Transverse colon (tissue), 4 donors: ENCODE measurements at regions not wholly inside any gene's neighbourhood (a gene's known extent, or its start where the extent isn't known, plus 50 kb on each side); places are given as distances from the start of the nearest gene placed in this dataset.

Source experiments
- DNase-seq: peaks from one replicate; pipeline ENCODE4 v3.0.0-alpha.2; 2019
- H3K27ac ChIP-seq, 4 donors: fragments of 200-600 bp; sonication (generic); 2 replicates each; pipeline ENCODE4 v1.5.1; 2016 to 2018; ENCODE audit warnings: inconsistent platforms in 4 of 4
- H3K27me3 ChIP-seq: fragments of 200-600 bp; sonication (generic); 2 replicates; pipeline ENCODE4 v1.5.1; 2017; ENCODE audit warnings: inconsistent platforms
- H3K36me3 ChIP-seq, 4 donors: fragments of 200-600 bp; sonication (generic); 2 replicates each; pipeline ENCODE4 v1.5.1; 2017 to 2019; ENCODE audit warnings: inconsistent platforms in 4 of 4
- H3K4me1 ChIP-seq, 4 donors: fragments of 200-600 bp; sonication (generic); 2 replicates each; pipeline ENCODE4 v1.5.1; 2017 to 2020; ENCODE audit warnings: inconsistent platforms in 4 of 4
- H3K4me3 ChIP-seq, 4 donors: fragments of 200-600 bp; sonication (generic); 1 replicate in 1 of 4; 2 replicates in 3 of 4; pipeline versions ENCODE4 v1.5.1 to v1.6.1; 2017 to 2019; ENCODE audit warnings: inconsistent platforms in 4 of 4
- H3K9me3 ChIP-seq, 2 donors: fragments of 200-600 bp; sonication (generic); 2 replicates each; pipeline ENCODE4 v1.5.1; 2017 to 2019; ENCODE audit warnings: inconsistent platforms in 2 of 2
- CTCF ChIP-seq, 5 experiments: fragments of 200-600 bp in 3 of 5; fragments of 450-650 bp in 2 of 5; sonication (generic) in 3 of 5; IDR thresholded peaks; 1 replicate in 2 of 5; 2 replicates in 3 of 5; pipeline ENCODE4 v1.5.1; 2016 to 2017; ENCODE audit warnings: antibody characterized with exemption in 5 of 5, inconsistent platforms in 3 of 5, mild to moderate bottlenecking in 2 of 5, moderate library complexity in 1 of 5
- EP300 ChIP-seq: sonication (generic); formaldehyde crosslinking; IDR thresholded peaks from one replicate; pipeline ENCODE4 v1.6.1; 2017; ENCODE audit warnings: antibody characterized with exemption, low read depth
- POLR2A ChIP-seq: fragments of 450-650 bp; IDR thresholded peaks from one replicate; pipeline ENCODE4 v1.6.1; 2016; ENCODE audit warnings: antibody characterized with exemption, mild to moderate bottlenecking, moderate library complexity
- POLR2AphosphoS5 ChIP-seq, 3 donors: sonication (generic); formaldehyde crosslinking; IDR thresholded peaks; one replicate each; pipeline ENCODE4 v1.6.1; 2016; ENCODE audit warnings: antibody characterized with exemption in 3 of 3
- WGBS, 2 donors: methylation state at CpG; one replicate each; pipeline ENCODE4 v1.1.5; 2018; ENCODE audit warnings: low coverage in 1 of 2; 5-methylcytosine and 5-hydroxymethylcytosine counted together
- in situ Hi-C, 4 donors: fragments of 200-750 bp; cut with MboI; loops; one replicate each; pipeline versions ENCODE4 v1.15.0 to v1.15.1; 2017; ENCODE audit warnings: low sequenced_read_pairs in 3 of 4, low pct_ligation_motif_present in 1 of 4, low pct_unique_long_range_greater_than_20kb in 1 of 4
- intact Hi-C: fragments of 100-400 bp; cut with DNase I; formaldehyde crosslinking; loops from one replicate; pipeline ENCODE4 v1.15.1; 2023; ENCODE audit warnings: low total_unique reads

- no peak for TF ChIP-seq CTCF (IDR thresholded peaks at IDR 0.05)
- no peak for TF ChIP-seq POLR2AphosphoS5 (IDR thresholded peaks at IDR 0.05)
- no peak for TF ChIP-seq POLR2A
- TF ChIP-seq EP300, result no peak
- no peak overlapping the region for H3K4me3 ChIP-seq
- WGBS, 2 donors, result 84 to 86% methylated on average over 2 of the region's 2 CpGs
- H3K4me1 ChIP-seq, result peaks cover 0 to 9% (median 0%) of the 10 kb centered on the region in 4 donors
- H3K36me3 ChIP-seq, result no peaks in the 10 kb centered on the region
- no peak overlapping the region for H3K27ac ChIP-seq
- no peak for DNase-seq
- no peaks in the 10 kb centered on the region for H3K9me3 ChIP-seq
- no peaks in the 10 kb centered on the region for H3K27me3 ChIP-seq
- intact Hi-C loops, result no loop called here
- in situ Hi-C loops, result loop anchor here in 1 of 4 donors (25.0 kb wide), 1 partner anchor 464 kb away; no protein-coding TSS in a partner anchor
Measured at GRCh38 chr1:177448036-177448615, 277.4 kb downstream of the BRINP2 start.

- no peak overlapping the region for H3K4me3 ChIP-seq
- TF ChIP-seq EP300 (no peak), CTCF (IDR thresholded peaks at IDR 0.05) (no peak), POLR2AphosphoS5 (IDR thresholded peaks at IDR 0.05) (no peak), POLR2A (no peak)
- in situ Hi-C loops (loop anchor here in 1 of 4 donors (25.0 kb wide), 1 partner anchor 467 kb away; no protein-coding TSS in a partner anchor), intact Hi-C loops (no loop called here)
- no peaks in the 10 kb centered on the region for H3K36me3 ChIP-seq
- H3K27ac ChIP-seq, result no peak overlapping the region
- no peaks in the 10 kb centered on the region for H3K9me3 ChIP-seq
- DNase-seq, result peak; percentile 18
- no peaks in the 10 kb centered on the region for H3K27me3 ChIP-seq
- H3K4me1 ChIP-seq, result no peaks in the 10 kb centered on the region
- WGBS, 2 donors, result 45 to 68% methylated on average over 2 to 3 of the region's 3 CpGs
Measured at GRCh38 chr1:177444997-177445746, 274.4 kb downstream of the BRINP2 start.

- Histone ChIP-seq H3K36me3 (no peaks in the 10 kb centered on the region), H3K9me3 (no peaks in the 10 kb centered on the region), H3K27me3 (no peaks in the 10 kb centered on the region), H3K4me3 (no peak overlapping the region), H3K27ac (no peak overlapping the region), H3K4me1 (no peaks in the 10 kb centered on the region)
- no peak for DNase-seq
- 81 to 100% methylated on average over 1 to 3 of the region's 3 CpGs for WGBS, 2 donors
- intact Hi-C loops (no loop called here), in situ Hi-C loops (loop anchor here in 1 of 4 donors (25.0 kb wide), 1 partner anchor 469 kb away; no protein-coding TSS in a partner anchor)
- TF ChIP-seq EP300 (no peak), POLR2A (no peak), POLR2AphosphoS5 (IDR thresholded peaks at IDR 0.05) (no peak), CTCF (IDR thresholded peaks at IDR 0.05) (no peak)
Measured at GRCh38 chr1:177443003-177443402, 272.2 kb downstream of the BRINP2 start.

GRCh38 chr1:177442584-177442983 lies 271.8 kb downstream of the BRINP2 start:
- intact Hi-C loops, result no loop called here
- in situ Hi-C loops, result loop anchor here in 1 of 4 donors (25.0 kb wide), 1 partner anchor 470 kb away; no protein-coding TSS in a partner anchor
- WGBS, 2 donors, result 37 to 40% methylated on average over 5 to 6 of the region's 6 CpGs

More at GRCh38 chr1:177442584-177442983, 271.8 kb downstream of the BRINP2 start:
- DNase-seq, result no peak
- H3K27me3 ChIP-seq, result no peaks in the 10 kb centered on the region
- no peaks in the 10 kb centered on the region for H3K4me1 ChIP-seq
- no peaks in the 10 kb centered on the region for H3K9me3 ChIP-seq
- no peaks in the 10 kb centered on the region for H3K36me3 ChIP-seq
- no peak overlapping the region for H3K4me3 ChIP-seq
- H3K27ac ChIP-seq, result no peak overlapping the region
- TF ChIP-seq POLR2A (no peak), EP300 (no peak), CTCF (IDR thresholded peaks at IDR 0.05) (no peak), POLR2AphosphoS5 (IDR thresholded peaks at IDR 0.05) (no peak)
